H1 (cell line): ENCODE measurements at regions not wholly inside any gene's neighbourhood (a gene's known extent, or its start where the extent isn't known, plus 50 kb on each side); places are given as distances from the start of the nearest gene placed in this dataset.

Source experiments
- CTCF ChIA-PET: fragments of 300-600 bp; sonication (Branson Sonifier 250); formaldehyde crosslinking; loops from one replicate; lab custom pipeline; 2021; ENCODE audit not compliant: partially characterized antibody; lab: Charles Lee
- POLR2A ChIA-PET: fragments of 300-600 bp; sonication (Branson Sonifier 250); formaldehyde crosslinking; loops from one replicate; lab custom pipeline; 2021; ENCODE audit warnings: inconsistent platforms; ENCODE audit not compliant: partially characterized antibody; lab: Charles Lee
- DNase-seq, 2 experiments: peaks; one replicate each; pipeline versions ENCODE4 v3.0.0 to v3.0.0-alpha.2; 2010 to 2022; ENCODE audit warnings: low spot score in 2 of 2, low read depth in 1 of 2, mixed read lengths in 1 of 2
- FAIRE-seq: peaks from 2 replicates; lab custom pipeline; 2011; peaks lifted over from hg19 to GRCh38; lab: Jason Lieb, UNC
- H2AFZ ChIP-seq: 2 replicates; pipeline ENCODE4 v1.8.1; 2012; ENCODE audit warnings: low read length, inconsistent platforms
- H2AK5ac ChIP-seq: 2 replicates; pipeline ENCODE4 v1.6.1; 2013; ENCODE audit warnings: low read depth, low read length
- H2BK120ac ChIP-seq: replicated peaks from 2 replicates; pipeline ENCODE3; 2013; ENCODE audit warnings: low read depth, low read length, inconsistent platforms
- H2BK12ac ChIP-seq: 2 replicates; pipeline ENCODE4 v1.6.1; 2013; ENCODE audit warnings: low read depth, low read length
- H2BK15ac ChIP-seq: 2 replicates; pipeline ENCODE4 v1.6.1; 2013; ENCODE audit warnings: low read length
- H2BK20ac ChIP-seq: 2 replicates; pipeline ENCODE4 v1.6.1; 2013; ENCODE audit warnings: low read length
- H2BK5ac ChIP-seq: 2 replicates; pipeline ENCODE4 v1.6.1; 2013; ENCODE audit warnings: low read depth, low read length
- H3K14ac ChIP-seq: 2 replicates; pipeline ENCODE4 v1.6.1; 2013; ENCODE audit warnings: inconsistent platforms; ENCODE audit not compliant: insufficient read length
- H3K18ac ChIP-seq: 2 replicates; pipeline ENCODE4 v1.6.1; 2013; ENCODE audit warnings: low read length; ENCODE audit errors: extremely low read depth
- H3K23ac ChIP-seq: 2 replicates; pipeline ENCODE4 v1.6.1; 2013; ENCODE audit warnings: inconsistent platforms; ENCODE audit not compliant: insufficient read length
- H3K23me2 ChIP-seq: 2 replicates; pipeline ENCODE4 v1.6.1; 2013; ENCODE audit warnings: low read depth, low read length
- H3K27ac ChIP-seq: 2 replicates; pipeline ENCODE4 v1.6.1; 2011; ENCODE audit warnings: low read depth, low read length, inconsistent platforms
- H3K27me3 ChIP-seq, 4 experiments: replicated peaks in 1 of 4; 1 replicate in 1 of 4; 2 replicates in 3 of 4; pipeline versions ENCODE4 v1.6.1 to v1.8.1; 2011 to 2013; ENCODE audit warnings: low read length in 3 of 4, mild to moderate bottlenecking in 3 of 4, inconsistent platforms in 2 of 4, mixed read lengths in 2 of 4, moderate library complexity in 1 of 4; ENCODE audit not compliant: control insufficient read depth in 3 of 4, insufficient read depth in 3 of 4; ENCODE audit errors: extremely low read depth in 1 of 4
- H3K36me3 ChIP-seq, 4 experiments: 2 replicates each; pipeline versions ENCODE4 v1.6.1 to v1.8.1; 2011 to 2013; ENCODE audit warnings: mild to moderate bottlenecking in 4 of 4, low read length in 3 of 4, moderate library complexity in 2 of 4, control low read depth in 1 of 4, inconsistent platforms in 1 of 4; ENCODE audit not compliant: insufficient read depth in 4 of 4, control insufficient read depth in 2 of 4
- H3K4ac ChIP-seq: replicated peaks from 2 replicates; pipeline ENCODE3; 2013; ENCODE audit warnings: low read length, low read depth, mixed read lengths, inconsistent platforms; ENCODE audit not compliant: insufficient read length
- H3K4me1 ChIP-seq, 4 experiments: replicated peaks in 1 of 4; 1 replicate in 1 of 4; 2 replicates in 3 of 4; pipeline versions ENCODE4 v1.6.1 to v1.8.1; 2011 to 2013; ENCODE audit warnings: low read length in 3 of 4, inconsistent platforms in 2 of 4, mixed read lengths in 1 of 4; ENCODE audit not compliant: insufficient read depth in 4 of 4, control insufficient read depth in 3 of 4
- H3K4me2 ChIP-seq, 2 experiments: 2 replicates each; pipeline versions ENCODE4 v1.6.1 to v1.8.1; 2011 to 2013; ENCODE audit warnings: low read depth in 2 of 2, low read length in 2 of 2, control low read depth in 1 of 2, inconsistent platforms in 1 of 2, mild to moderate bottlenecking in 1 of 2; ENCODE audit not compliant: insufficient read depth in 1 of 2
- H3K4me3 ChIP-seq, 4 experiments: fragments of 200-600, 300-600 bp in 1 of 4; sonication (generic), shearing (Covaris generic), sonication (Bioruptor Twin) in 1 of 4; 2 replicates each; pipeline versions ENCODE4 v1.5.1 to v1.8.1; 2011 to 2016; ENCODE audit warnings: low read length in 4 of 4, low read depth in 3 of 4, control low read depth in 2 of 4, inconsistent platforms in 2 of 4, mild to moderate bottlenecking in 2 of 4, mixed read lengths in 1 of 4, moderate library complexity in 1 of 4; ENCODE audit not compliant: insufficient read depth in 2 of 4; ENCODE audit errors: extremely low read depth in 1 of 4
- H3K56ac ChIP-seq: replicated peaks from 2 replicates; pipeline ENCODE3; 2013; ENCODE audit warnings: low read depth, mild to moderate bottlenecking, mixed read lengths, low read length, inconsistent platforms; ENCODE audit not compliant: insufficient read length
- H3K79me1 ChIP-seq: 2 replicates; pipeline ENCODE4 v1.6.1; 2013; ENCODE audit warnings: low read depth, low read length, control low read depth
- H3K79me2 ChIP-seq, 2 experiments: 2 replicates each; pipeline versions ENCODE4 v1.6.1 to v1.8.1; 2012 to 2013; ENCODE audit warnings: low read length in 2 of 2, mild to moderate bottlenecking in 2 of 2, inconsistent platforms in 1 of 2; ENCODE audit not compliant: insufficient read depth in 2 of 2, control insufficient read depth in 1 of 2
- H3K9ac ChIP-seq, 4 experiments: replicated peaks in 1 of 4; 1 replicate in 1 of 4; 2 replicates in 3 of 4; pipeline versions ENCODE4 v1.6.1 to v1.8.1; 2011 to 2013; ENCODE audit warnings: low read depth in 3 of 4, low read length in 3 of 4, control low read depth in 2 of 4, mild to moderate bottlenecking in 2 of 4, moderate library complexity in 2 of 4, inconsistent platforms in 1 of 4; ENCODE audit errors: extremely low read depth in 1 of 4
- H3K9me3 ChIP-seq, 2 experiments: 2 replicates each; pipeline versions ENCODE4 v1.6.1 to v1.8.1; 2012 to 2013; ENCODE audit warnings: mild to moderate bottlenecking in 2 of 2, moderate library complexity in 2 of 2, control low read depth in 1 of 2, inconsistent platforms in 1 of 2, low read depth in 1 of 2, low read length in 1 of 2, mixed read lengths in 1 of 2; ENCODE audit not compliant: insufficient read depth in 2 of 2
- H4K20me1 ChIP-seq, 2 experiments: replicated peaks in 1 of 2; 2 replicates each; pipeline versions ENCODE3 to v1.8.1; 2011 to 2013; ENCODE audit warnings: inconsistent platforms in 2 of 2, low read length in 2 of 2, mild to moderate bottlenecking in 1 of 2; ENCODE audit not compliant: insufficient read depth in 2 of 2, control insufficient read depth in 1 of 2
- H4K5ac ChIP-seq: 2 replicates; pipeline ENCODE4 v1.6.1; 2013; ENCODE audit warnings: low read length, low read depth, mixed read lengths, inconsistent platforms; ENCODE audit not compliant: insufficient read length
- H4K8ac ChIP-seq: 2 replicates; pipeline ENCODE4 v1.8.0; 2013; ENCODE audit warnings: mild to moderate bottlenecking, moderate library complexity, low read length, inconsistent platforms; ENCODE audit not compliant: insufficient read depth; ENCODE audit errors: extremely low read depth
- H4K91ac ChIP-seq: replicated peaks from 2 replicates; pipeline ENCODE3; 2013; ENCODE audit warnings: low read length, mixed read lengths, inconsistent platforms; ENCODE audit not compliant: insufficient read length
- EGR1 ChIP-seq: IDR thresholded peaks from 2 replicates; pipeline ENCODE4 v1.6.1; 2011; ENCODE audit warnings: low read depth, low read length, borderline replicate concordance
- PHF8 ChIP-seq: fragments of 200-600 bp; sonication (generic); conservative IDR thresholded peaks from 2 replicates; pipeline ENCODE4 v1.7.1; 2012; ENCODE audit warnings: low read depth, mild to moderate bottlenecking, inconsistent platforms, low read length, moderate library complexity
- POLR2AphosphoS5 ChIP-seq: IDR thresholded peaks from 2 replicates; pipeline ENCODE4 v1.6.1; 2011; ENCODE audit warnings: low read depth, low read length
- SIN3A ChIP-seq, 2 experiments: IDR thresholded peaks in 1 of 2; conservative IDR thresholded peaks in 1 of 2; 2 replicates each; pipeline ENCODE4 v1.6.1; 2011 to 2012; ENCODE audit warnings: low read length in 2 of 2, improper control_type of control experiment in 1 of 2, low read depth in 1 of 2, mild to moderate bottlenecking in 1 of 2
- TBP ChIP-seq: IDR thresholded peaks from 2 replicates; pipeline ENCODE4 v1.6.1; 2011; ENCODE audit warnings: low read depth, low read length, improper control_type of control experiment
- WGBS, 2 experiments: shearing (Covaris generic) in 1 of 2; methylation state at CpG; one replicate each; pipeline versions ENCODE4 v1.1.6 to v1.1.7; 2013 to 2015; ENCODE audit warnings: low lambda C conversion rate in 2 of 2, mixed read lengths in 2 of 2, inconsistent platforms in 1 of 2, low coverage in 1 of 2, missing lambda C conversion rate in 1 of 2; ENCODE audit not compliant: insufficient replicate concordance in 2 of 2, insufficient coverage in 1 of 2, insufficient read length in 1 of 2; ENCODE audit errors: extremely low coverage in 1 of 2, missing lambda C conversion rate in 1 of 2; 5-methylcytosine and 5-hydroxymethylcytosine counted together

GRCh38 chr10:61189912-61190311 is 245.9 kb upstream of the RHOBTB1 start:
- Histone ChIP-seq H3K4me2 (no peak overlapping the region), H3K36me3 (no peaks in the 10 kb centered on the region; a peak in 1 of 8 replicates), H3K79me1 (no peaks in the 10 kb centered on the region), H4K91ac (no peak overlapping the region), H2BK20ac (no peak overlapping the region), H3K9me3 (peaks cover 14 to 18% of the 10 kb centered on the region in 2 experiments; a peak in 3 of 4 replicates), H3K27ac (no peak overlapping the region), H3K23ac (no peak overlapping the region), H2BK120ac (no peak overlapping the region), H3K14ac (no peak overlapping the region), H3K4me3 (no peak overlapping the region), H2AFZ (no peak overlapping the region), H4K5ac (no peak overlapping the region), H2BK15ac (no peak overlapping the region), H3K79me2 (no peaks in the 10 kb centered on the region), H4K8ac (no peak overlapping the region), H2BK12ac (no peak overlapping the region), H3K4me1 (peaks cover 0 to 3% (median 0%) of the 10 kb centered on the region in 4 experiments; a peak in 1 of 7 replicates), H2AK5ac (no peak overlapping the region), H3K4ac (no peak overlapping the region), H3K27me3 (no peaks in the 10 kb centered on the region), H4K20me1 (no peaks in the 10 kb centered on the region), H3K18ac (no peak overlapping the region), H3K56ac (no peak overlapping the region), H3K23me2 (no peaks in the 10 kb centered on the region), H2BK5ac (no peak overlapping the region), H3K9ac (no peak overlapping the region)
- WGBS, 2 experiments, result 89% methylated on average over 2 of the region's 2 CpGs; no CpG with 5 or more reads in 1 of the 2 experiments
- DNase-seq (no peak), FAIRE-seq (no peak)
- ChIA-PET POLR2A (no interaction called here), CTCF (interaction anchor here (0.7 to 4.6 kb wide), 26 partner anchors 9 to 373 kb away, joined by 3 to 26 read pairs (median 5); no protein-coding TSS in a partner anchor)
- no peak for TF ChIP-seq PHF8
- TF ChIP-seq POLR2AphosphoS5, result no peak
- no peak for TF ChIP-seq TBP
- TF ChIP-seq EGR1, result no peak
- no peak for TF ChIP-seq SIN3A (conservative IDR thresholded peaks at IDR 0.05 in 1 of 2, IDR thresholded peaks at IDR 0.05 in 1 of 2; ENCODE audit: low read depth in 1 of 2, low read length in 2 of 2)
